ENCODE measurements at regions not wholly inside any gene's neighbourhood (a gene's known extent, or its start where the extent isn't known, plus 50 kb on each side); places are given as distances from the start of the nearest gene placed in this dataset.
A peak's percentile ranks its signal among the peaks of the same experiment; 100 is the strongest.

DNA sequence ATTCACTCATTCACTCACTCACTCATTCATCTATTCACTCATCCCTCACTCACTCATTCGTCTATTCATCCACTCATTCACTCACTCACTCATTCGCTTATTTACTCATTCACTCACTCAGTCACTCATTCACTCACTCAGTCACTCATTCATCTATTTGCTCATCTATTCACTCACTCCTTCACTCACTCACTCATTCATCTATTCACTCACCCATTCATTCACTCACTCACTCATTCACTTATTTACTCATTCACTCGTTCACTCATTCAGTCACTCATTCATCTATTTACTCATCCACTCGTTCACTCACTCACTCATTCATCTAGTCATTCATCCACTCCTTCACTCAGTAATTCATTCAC lies 128.2 kb downstream of the TTLL2 start:
- H3K27ac ChIP-seq: no peak overlapping the region
- no peak for TF ChIP-seq ZFX (IDR thresholded peaks at IDR 0.05)
- TF ChIP-seq, protein P1, sequence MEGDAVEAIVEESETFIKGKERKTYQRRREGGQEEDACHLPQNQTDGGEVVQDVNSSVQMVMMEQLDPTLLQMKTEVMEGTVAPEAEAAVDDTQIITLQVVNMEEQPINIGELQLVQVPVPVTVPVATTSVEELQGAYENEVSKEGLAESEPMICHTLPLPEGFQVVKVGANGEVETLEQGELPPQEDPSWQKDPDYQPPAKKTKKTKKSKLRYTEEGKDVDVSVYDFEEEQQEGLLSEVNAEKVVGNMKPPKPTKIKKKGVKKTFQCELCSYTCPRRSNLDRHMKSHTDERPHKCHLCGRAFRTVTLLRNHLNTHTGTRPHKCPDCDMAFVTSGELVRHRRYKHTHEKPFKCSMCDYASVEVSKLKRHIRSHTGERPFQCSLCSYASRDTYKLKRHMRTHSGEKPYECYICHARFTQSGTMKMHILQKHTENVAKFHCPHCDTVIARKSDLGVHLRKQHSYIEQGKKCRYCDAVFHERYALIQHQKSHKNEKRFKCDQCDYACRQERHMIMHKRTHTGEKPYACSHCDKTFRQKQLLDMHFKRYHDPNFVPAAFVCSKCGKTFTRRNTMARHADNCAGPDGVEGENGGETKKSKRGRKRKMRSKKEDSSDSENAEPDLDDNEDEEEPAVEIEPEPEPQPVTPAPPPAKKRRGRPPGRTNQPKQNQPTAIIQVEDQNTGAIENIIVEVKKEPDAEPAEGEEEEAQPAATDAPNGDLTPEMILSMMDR (conservative IDR thresholded peaks at IDR 0.05): no peak

DNA sequence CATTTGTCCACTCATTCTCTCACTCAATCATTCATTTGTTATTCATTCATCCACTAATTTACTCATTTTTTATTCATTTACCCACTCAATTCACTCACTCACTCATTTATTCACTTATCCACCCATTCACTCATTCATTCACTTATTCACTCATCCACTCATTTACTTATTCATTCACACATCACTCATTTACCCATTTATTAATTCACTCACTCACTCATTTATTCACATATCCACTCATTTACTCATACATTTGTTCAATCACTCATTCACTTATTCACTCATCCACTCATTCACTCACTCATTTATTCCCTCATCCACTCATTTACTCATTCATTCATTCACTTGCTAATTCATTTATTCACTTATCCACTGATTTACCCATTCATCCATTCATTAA lies 129.1 kb downstream of the TTLL2 start:
- H3K27ac ChIP-seq: no peak overlapping the region
- TF ChIP-seq ZFX (IDR thresholded peaks at IDR 0.05): no peak
- TF ChIP-seq, protein P1 (conservative IDR thresholded peaks at IDR 0.05): no peak

DNA sequence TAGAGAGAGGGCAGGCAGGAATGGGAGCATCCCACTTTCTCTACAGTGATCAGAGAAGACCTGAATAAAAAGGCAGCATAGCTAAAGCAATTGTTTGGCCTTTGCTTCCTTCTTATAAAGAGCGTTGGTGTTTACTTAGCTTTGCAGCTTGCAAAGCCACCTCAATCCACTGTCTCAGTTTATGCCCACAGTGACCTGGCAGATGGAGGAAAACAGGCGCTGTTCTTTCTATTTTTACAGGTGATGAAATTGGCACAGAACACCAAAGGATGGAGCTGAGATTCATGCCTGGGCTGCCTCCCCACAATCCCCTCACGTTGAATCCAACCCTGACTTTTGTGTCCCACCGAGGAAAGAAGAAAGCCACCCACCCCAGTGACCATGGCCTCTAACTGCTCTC lies 130.5 kb downstream of the TTLL2 start:
- peak overlapping the region; percentile 55 for H3K27ac ChIP-seq
- TF ChIP-seq, protein P1 (conservative IDR thresholded peaks at IDR 0.05): no peak
- TF ChIP-seq ZFX (IDR thresholded peaks at IDR 0.05): no peak

DNA sequence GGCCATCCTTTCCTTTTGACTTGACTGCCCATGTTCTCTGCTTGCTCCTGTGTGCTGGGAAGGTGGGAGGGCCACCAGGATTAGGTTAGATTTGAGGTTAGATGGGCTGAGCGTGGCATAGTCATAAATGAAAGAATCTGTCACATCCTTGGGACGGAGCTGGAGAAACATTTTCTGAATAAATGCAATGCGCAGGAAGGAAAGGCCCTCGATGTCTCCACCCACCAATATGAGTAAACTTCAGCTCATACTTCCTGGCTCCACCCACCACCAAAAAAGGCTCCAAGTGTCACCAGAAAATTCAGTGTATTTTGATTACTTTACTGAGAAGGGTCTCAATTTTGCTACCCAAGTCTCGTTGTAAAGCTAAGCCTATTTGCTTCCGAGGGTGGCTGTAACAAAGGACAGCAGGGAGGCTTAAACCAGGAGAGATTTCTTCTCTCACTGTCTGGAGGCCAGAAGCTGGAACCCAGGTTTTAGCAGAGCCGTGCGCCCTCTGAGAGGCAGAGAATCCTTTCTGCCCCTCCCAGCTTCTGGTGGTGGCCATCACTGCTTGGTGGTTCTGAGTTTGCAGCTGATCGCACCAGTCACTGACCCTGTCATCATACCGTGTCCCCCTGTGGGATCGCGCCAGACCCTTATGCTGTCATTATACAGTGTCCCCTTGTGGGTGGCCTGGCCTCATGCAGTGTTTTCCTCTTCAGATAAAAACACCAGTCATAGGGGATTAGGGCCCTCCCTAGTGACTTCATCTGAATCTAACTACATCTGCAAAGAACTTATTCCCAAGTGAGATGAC lies 137.8 kb downstream of the TTLL2 start:
- TF ChIP-seq, protein P1 (conservative IDR thresholded peaks at IDR 0.05): no peak
- TF ChIP-seq ZFX (IDR thresholded peaks at IDR 0.05): no peak
- H3K27ac ChIP-seq: no peak overlapping the region

DNA sequence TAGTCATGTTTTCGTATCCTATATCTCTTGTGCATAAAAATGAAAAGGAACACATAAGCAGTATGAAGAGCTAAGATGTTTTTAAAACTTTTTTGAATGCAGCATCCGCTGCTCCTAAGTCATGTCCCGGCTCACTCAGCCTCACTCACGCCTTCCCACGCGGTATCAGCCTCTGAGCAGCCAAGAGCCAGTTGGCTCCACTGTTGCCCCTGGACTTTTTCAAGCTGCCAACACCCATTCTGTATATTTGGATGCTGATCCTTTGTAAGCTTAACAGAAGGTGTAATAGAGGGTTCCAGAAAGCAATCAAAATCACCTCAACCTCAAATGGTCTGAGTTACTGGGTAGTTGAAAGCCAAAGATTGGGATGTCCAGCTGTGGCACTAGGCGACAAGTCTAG lies 139.3 kb downstream of the TTLL2 start:
- TF ChIP-seq, protein P1 (conservative IDR thresholded peaks at IDR 0.05): no peak
- TF ChIP-seq ZFX (IDR thresholded peaks at IDR 0.05): no peak
- no peak overlapping the region for H3K27ac ChIP-seq

DNA sequence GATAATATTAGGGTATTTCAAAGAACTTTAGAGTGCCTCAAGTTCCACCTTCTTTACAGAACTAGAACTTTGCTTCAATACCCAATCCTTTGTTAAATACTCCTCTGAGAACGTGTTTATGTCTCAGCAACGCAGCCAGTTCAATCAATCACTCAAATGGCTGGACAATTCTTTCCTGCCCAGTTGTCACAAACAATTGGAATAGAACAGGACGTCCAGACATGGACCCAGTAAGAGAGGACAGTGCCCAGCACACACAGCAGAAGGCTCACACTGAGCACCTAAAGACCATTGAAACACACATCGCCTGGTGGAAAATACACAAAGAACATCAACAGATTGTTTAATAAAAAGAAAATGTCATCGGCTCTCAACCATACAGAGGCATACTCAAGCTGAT lies 140.6 kb downstream of the TTLL2 start:
- no peak overlapping the region for H3K27ac ChIP-seq
- TF ChIP-seq, protein P1 (conservative IDR thresholded peaks at IDR 0.05): no peak
- TF ChIP-seq ZFX (IDR thresholded peaks at IDR 0.05): no peak

DNA sequence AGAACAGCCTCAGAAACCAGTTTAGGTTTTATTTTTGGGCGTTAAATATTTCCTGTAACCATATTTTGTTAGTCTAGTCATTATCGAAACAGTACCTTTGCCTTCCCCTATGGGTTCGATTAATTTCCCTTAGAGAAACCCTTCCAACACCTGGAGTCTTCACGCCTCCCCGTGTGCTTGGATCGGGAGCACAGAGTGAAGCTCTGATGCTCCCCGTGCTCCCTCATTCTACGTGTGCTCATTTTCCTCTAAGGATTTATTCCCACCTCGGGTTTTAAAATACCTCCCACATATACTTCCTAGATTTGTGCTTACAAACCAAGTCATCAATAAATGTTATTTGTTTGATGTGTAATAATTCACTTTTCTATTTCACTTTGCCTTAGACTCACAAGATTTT lies 142.4 kb downstream of the TTLL2 start:
- H3K27ac ChIP-seq: no peak overlapping the region
- no peak for TF ChIP-seq ZFX (IDR thresholded peaks at IDR 0.05)
- TF ChIP-seq, protein P1 (conservative IDR thresholded peaks at IDR 0.05): no peak

Measured in C4-2B (cell line).